ENCODE measurements at regions not wholly inside any gene's neighbourhood (a gene's known extent, or its start where the extent isn't known, plus 50 kb on each side); places are given as distances from the start of the nearest gene placed in this dataset.

DNA sequence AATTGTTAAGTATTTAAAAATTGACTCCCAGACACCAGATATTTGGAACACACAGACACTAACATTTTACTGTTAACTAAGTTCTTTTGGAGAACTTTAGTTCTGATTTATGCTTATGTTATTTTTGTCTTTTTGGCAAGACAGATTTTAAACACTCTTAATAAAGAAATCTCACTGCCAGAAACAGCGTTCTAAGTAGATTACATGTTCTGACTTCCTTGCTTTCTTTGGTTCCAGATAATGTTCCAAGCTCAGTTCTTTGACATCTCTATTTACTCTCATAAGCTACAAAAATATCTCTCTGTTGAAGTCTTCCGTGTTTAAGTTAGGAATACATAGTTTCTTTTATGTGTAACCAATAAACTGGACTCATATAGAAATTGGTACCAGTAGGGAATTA is 1699.6 kb downstream of the OTOL1 start:
- TF ChIP-seq, protein P1, sequence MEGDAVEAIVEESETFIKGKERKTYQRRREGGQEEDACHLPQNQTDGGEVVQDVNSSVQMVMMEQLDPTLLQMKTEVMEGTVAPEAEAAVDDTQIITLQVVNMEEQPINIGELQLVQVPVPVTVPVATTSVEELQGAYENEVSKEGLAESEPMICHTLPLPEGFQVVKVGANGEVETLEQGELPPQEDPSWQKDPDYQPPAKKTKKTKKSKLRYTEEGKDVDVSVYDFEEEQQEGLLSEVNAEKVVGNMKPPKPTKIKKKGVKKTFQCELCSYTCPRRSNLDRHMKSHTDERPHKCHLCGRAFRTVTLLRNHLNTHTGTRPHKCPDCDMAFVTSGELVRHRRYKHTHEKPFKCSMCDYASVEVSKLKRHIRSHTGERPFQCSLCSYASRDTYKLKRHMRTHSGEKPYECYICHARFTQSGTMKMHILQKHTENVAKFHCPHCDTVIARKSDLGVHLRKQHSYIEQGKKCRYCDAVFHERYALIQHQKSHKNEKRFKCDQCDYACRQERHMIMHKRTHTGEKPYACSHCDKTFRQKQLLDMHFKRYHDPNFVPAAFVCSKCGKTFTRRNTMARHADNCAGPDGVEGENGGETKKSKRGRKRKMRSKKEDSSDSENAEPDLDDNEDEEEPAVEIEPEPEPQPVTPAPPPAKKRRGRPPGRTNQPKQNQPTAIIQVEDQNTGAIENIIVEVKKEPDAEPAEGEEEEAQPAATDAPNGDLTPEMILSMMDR (IDR thresholded peaks at IDR 0.05), result no peak
- no peak for TF ChIP-seq POLR2A (IDR thresholded peaks at IDR 0.05)
